Esophagus mucosa (tissue), 1 donor: ENCODE measurements at regions not wholly inside any gene's neighbourhood (a gene's known extent, or its start where the extent isn't known, plus 50 kb on each side); places are given as distances from the start of the nearest gene placed in this dataset.

Experiments used
- ATAC-seq: fragments of 200-7000 bp; cut with Tn5 transposase; one replicate; pipeline ENCODE4 v1.9.1; 2020
- donor health status: DM: yes; HTN: yes; CAD: no.

- no peak for ATAC-seq
Measured at GRCh38 chr12:76216585-76217472, 131.4 kb downstream of the BBS10 start.

GRCh38 chr12:76208129-76208528, 123.6 kb upstream of the NAP1L1 start:
- ATAC-seq, result no peak

- ATAC-seq, result no peak
Measured at GRCh38 chr12:76206677-76207072, 122.2 kb upstream of the NAP1L1 start.

GRCh38 chr12:76206039-76206676, 121.7 kb upstream of the NAP1L1 start:
- ATAC-seq, result no peak

GRCh38 chr12:76202621-76203020, 118.1 kb upstream of the NAP1L1 start:
- ATAC-seq, result no peak

GRCh38 chr12:76201758-76202157, 117.3 kb upstream of the NAP1L1 start:
- no peak for ATAC-seq

- ATAC-seq, result no peak
Measured at GRCh38 chr12:76201316-76201715, 116.8 kb upstream of the NAP1L1 start.

GRCh38 chr12:76199808-76200207, 115.3 kb upstream of the NAP1L1 start:
- no peak for ATAC-seq

GRCh38 chr12:76198839-76199238, 114.4 kb upstream of the NAP1L1 start:
- no peak for ATAC-seq

GRCh38 chr12:76197283-76197682, 112.8 kb upstream of the NAP1L1 start:
- no peak for ATAC-seq

- ATAC-seq, result no peak
Measured at GRCh38 chr12:76195920-76196319, 111.4 kb upstream of the NAP1L1 start.

GRCh38 chr12:76194724-76195123, 110.2 kb upstream of the NAP1L1 start:
- ATAC-seq, result no peak

- ATAC-seq, result no peak
Measured at GRCh38 chr12:76193961-76194360, 109.5 kb upstream of the NAP1L1 start.

- no peak for ATAC-seq
Measured at GRCh38 chr12:76192416-76192815, 107.9 kb upstream of the NAP1L1 start.

GRCh38 chr12:76190299-76190698, 105.8 kb upstream of the NAP1L1 start:
- no peak for ATAC-seq

- no peak for ATAC-seq
Measured at GRCh38 chr12:76189851-76190250, 105.4 kb upstream of the NAP1L1 start.

- ATAC-seq, result no peak
Measured at GRCh38 chr12:76187177-76187576, 102.7 kb upstream of the NAP1L1 start.

- no peak for ATAC-seq
Measured at GRCh38 chr12:76186131-76186906, 101.8 kb upstream of the NAP1L1 start.

GRCh38 chr12:76183459-76184186, 99.1 kb upstream of the NAP1L1 start:
- ATAC-seq, result peak; percentile 60

- ATAC-seq, result no peak
Measured at GRCh38 chr12:76180401-76181277, 96.2 kb upstream of the NAP1L1 start.

GRCh38 chr12:76178452-76178851, 94.0 kb upstream of the NAP1L1 start:
- no peak for ATAC-seq

GRCh38 chr12:76177821-76178220, 93.3 kb upstream of the NAP1L1 start:
- ATAC-seq, result no peak
